DND-41 (cell line): ENCODE measurements at regions not wholly inside any gene's neighbourhood (a gene's known extent, or its start where the extent isn't known, plus 50 kb on each side); places are given as distances from the start of the nearest gene placed in this dataset.

ENCODE experiments used
- ATAC-seq: fragments of 200-7000 bp; cut with Tn5 transposase; 3 replicates; pipeline ENCODE4 v1.9.1; 2021; ENCODE audit warnings: low read depth; ENCODE audit not compliant: insufficient read depth
- DNase-seq: peaks from one replicate; pipeline ENCODE4 v3.0.0-alpha.2; 2020
- H2AFZ ChIP-seq: 2 replicates; pipeline ENCODE4 v1.6.0; 2012; ENCODE audit warnings: low read depth, low read length
- H3K27ac ChIP-seq: 2 replicates; pipeline ENCODE4 v1.5.1; 2012; ENCODE audit warnings: low read length, inconsistent platforms
- H3K27me3 ChIP-seq: fragments of 200-600 bp; sonication (generic); 2 replicates; pipeline ENCODE4 v1.6.0; 2012; ENCODE audit warnings: low read length, mild to moderate bottlenecking, inconsistent platforms; ENCODE audit not compliant: insufficient read depth, poor library complexity
- H3K36me3 ChIP-seq: 2 replicates; pipeline ENCODE4 v1.5.1; 2012; ENCODE audit warnings: low read length, inconsistent platforms; ENCODE audit not compliant: insufficient read depth
- H3K4me1 ChIP-seq: 2 replicates; pipeline ENCODE4 v1.5.1; 2012; ENCODE audit warnings: mild to moderate bottlenecking, low read length; ENCODE audit not compliant: insufficient read depth
- H3K4me2 ChIP-seq: 2 replicates; pipeline ENCODE4 v1.6.0; 2012; ENCODE audit warnings: mild to moderate bottlenecking, moderate library complexity, low read length, inconsistent platforms; ENCODE audit not compliant: insufficient read depth
- H3K4me3 ChIP-seq, 2 experiments: fragments of 200-600 bp in 1 of 2; shearing (Covaris generic) in 1 of 2; 2 replicates each; pipeline ENCODE4 v1.5.1; 2012 to 2016; ENCODE audit warnings: inconsistent platforms in 2 of 2, low read length in 2 of 2, mild to moderate bottlenecking in 2 of 2, low read depth in 1 of 2, moderate library complexity in 1 of 2
- H3K79me2 ChIP-seq: 2 replicates; pipeline ENCODE4 v1.6.0; 2012; ENCODE audit warnings: low read length, inconsistent platforms; ENCODE audit not compliant: insufficient read depth
- H3K9ac ChIP-seq: 2 replicates; pipeline ENCODE4 v1.6.0; 2012; ENCODE audit warnings: low read depth, mild to moderate bottlenecking, inconsistent platforms, low read length, moderate library complexity
- H3K9me3 ChIP-seq: 2 replicates; pipeline ENCODE4 v1.5.1; 2012; ENCODE audit warnings: low read length, moderate library complexity, mild to moderate bottlenecking, inconsistent platforms; ENCODE audit not compliant: insufficient read depth, severe bottlenecking
- H4K20me1 ChIP-seq: 2 replicates; pipeline ENCODE4 v1.6.0; 2012; ENCODE audit warnings: low read length; ENCODE audit not compliant: insufficient read depth
- CTCF ChIP-seq: IDR thresholded peaks from 2 replicates; pipeline ENCODE4 v1.5.1; 2012; ENCODE audit warnings: borderline replicate concordance, low read length, moderate library complexity, mild to moderate bottlenecking; ENCODE audit not compliant: poor library complexity, severe bottlenecking; ENCODE audit errors: extremely low read depth
- EZH2 ChIP-seq: IDR thresholded peaks from 3 replicates; pipeline ENCODE4 v1.6.1; 2012; ENCODE audit warnings: borderline replicate concordance, low read depth, mild to moderate bottlenecking, moderate library complexity, low read length, inconsistent platforms; ENCODE audit not compliant: severe bottlenecking

- Histone ChIP-seq H3K27me3 (no peaks in the 10 kb centered on the region), H3K4me1 (peaks cover 7% of the 10 kb centered on the region), H3K36me3 (no peaks in the 10 kb centered on the region), H3K9ac (no peak overlapping the region), H2AFZ (no peak overlapping the region), H3K27ac (no peak overlapping the region), H3K79me2 (no peaks in the 10 kb centered on the region), H3K4me3 (no peak overlapping the region), H3K9me3 (no peaks in the 10 kb centered on the region), H4K20me1 (no peaks in the 10 kb centered on the region), H3K4me2 (no peak overlapping the region)
- ATAC-seq: no peak
- no peak for DNase-seq
- TF ChIP-seq CTCF: no peak
- no peak for TF ChIP-seq EZH2
Measured at GRCh38 chr3:159185443-159186050, 383.7 kb downstream of the MFSD1 start.

GRCh38 chr3:159186581-159186980 lies 384.7 kb downstream of the MFSD1 start:
- Histone ChIP-seq H3K4me3 (no peak overlapping the region), H2AFZ (no peak overlapping the region; the same call in 1 of the 2 replicates), H3K36me3 (no peaks in the 10 kb centered on the region), H4K20me1 (no peaks in the 10 kb centered on the region), H3K27ac (no peak overlapping the region), H3K4me2 (no peak overlapping the region), H3K79me2 (no peaks in the 10 kb centered on the region), H3K9ac (no peak overlapping the region), H3K4me1 (peaks cover 7% of the 10 kb centered on the region), H3K9me3 (no peaks in the 10 kb centered on the region), H3K27me3 (no peaks in the 10 kb centered on the region)
- TF ChIP-seq CTCF (no peak), EZH2 (no peak)
- ATAC-seq (peak; percentile 52), DNase-seq (no peak)

GRCh38 chr3:159187232-159187631 lies 385.4 kb downstream of the MFSD1 start:
- Histone ChIP-seq H3K27me3 (no peaks in the 10 kb centered on the region), H2AFZ (no peak overlapping the region), H3K9ac (no peak overlapping the region), H3K79me2 (no peaks in the 10 kb centered on the region), H3K9me3 (no peaks in the 10 kb centered on the region), H3K4me1 (peaks cover 7% of the 10 kb centered on the region), H4K20me1 (no peaks in the 10 kb centered on the region), H3K27ac (no peak overlapping the region), H3K4me3 (no peak overlapping the region), H3K36me3 (no peaks in the 10 kb centered on the region), H3K4me2 (no peak overlapping the region)
- no peak for DNase-seq
- no peak for ATAC-seq
- TF ChIP-seq EZH2 (no peak), CTCF (no peak)
